ENCODE measurements at regions not wholly inside any gene's neighbourhood (a gene's known extent, or its start where the extent isn't known, plus 50 kb on each side); places are given as distances from the start of the nearest gene placed in this dataset.

- no peak for DNase-seq
- TF ChIP-seq CTCF (IDR thresholded peaks at IDR 0.05), result no peak
- no peak for TF ChIP-seq POLR2A (IDR thresholded peaks at IDR 0.05)
- no peak overlapping the region for H3K27ac ChIP-seq
Measured at GRCh38 chr1:163842571-163842970, 520.8 kb downstream of the NUF2 start.

DNA sequence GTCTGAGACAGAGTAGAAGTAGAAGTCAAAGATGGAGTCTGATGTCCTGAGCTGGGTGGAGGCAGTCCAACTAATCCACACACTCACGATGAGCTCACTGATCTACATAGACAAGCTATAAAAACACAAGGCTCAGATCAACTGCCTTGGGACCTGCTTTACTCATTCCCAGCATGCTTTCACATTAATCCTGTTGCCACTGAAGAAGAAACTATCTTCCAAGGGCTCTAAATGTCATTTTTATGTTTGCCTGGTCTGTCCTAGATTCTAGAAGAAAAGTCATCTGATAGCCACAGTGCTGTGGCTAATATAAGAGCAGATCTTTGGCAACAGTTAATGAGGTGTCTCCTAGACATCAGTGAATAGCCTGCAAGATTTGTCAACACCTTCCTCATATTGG, 522.7 kb downstream of the NUF2 start:
- no peak for TF ChIP-seq CTCF (IDR thresholded peaks at IDR 0.05)
- TF ChIP-seq POLR2A (IDR thresholded peaks at IDR 0.05), result no peak
- DNase-seq, result no peak
- Histone ChIP-seq H3K27me3 (no peaks in the 10 kb centered on the region), H3K4me3 (no peak overlapping the region), H3K27ac (no peak overlapping the region), H3K4me1 (no peaks in the 10 kb centered on the region), H3K36me3 (no peaks in the 10 kb centered on the region), H3K9me3 (no peaks in the 10 kb centered on the region)

More at GRCh38 chr1:163842571-163842970, 520.8 kb downstream of the NUF2 start:
- no peaks in the 10 kb centered on the region for H3K4me1 ChIP-seq
- H3K9me3 ChIP-seq, result no peaks in the 10 kb centered on the region
- H3K27me3 ChIP-seq, result no peaks in the 10 kb centered on the region
- H3K4me3 ChIP-seq, result no peak overlapping the region
- H3K36me3 ChIP-seq, result no peaks in the 10 kb centered on the region

DNA sequence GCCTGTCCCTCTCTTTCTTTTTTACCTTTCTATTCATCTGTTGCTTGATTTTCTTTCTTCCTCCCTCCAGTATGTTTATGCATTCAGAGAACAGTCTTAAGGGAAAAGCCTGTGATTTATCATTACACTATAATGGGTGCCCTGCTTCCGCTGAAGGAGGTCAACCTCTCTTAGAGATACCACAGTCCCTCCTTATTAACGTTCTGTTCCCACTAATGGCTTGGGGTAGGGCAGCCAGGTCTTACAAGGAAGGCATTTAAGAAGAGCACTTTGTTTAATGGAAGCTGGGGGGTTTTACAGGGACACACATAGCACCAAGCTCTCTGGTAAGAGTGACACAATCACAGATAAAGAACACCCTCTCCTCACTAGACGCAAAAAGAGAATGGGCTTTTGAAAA, 523.5 kb downstream of the NUF2 start:
- Histone ChIP-seq H3K27ac (no peak overlapping the region), H3K27me3 (no peaks in the 10 kb centered on the region), H3K9me3 (no peaks in the 10 kb centered on the region), H3K36me3 (no peaks in the 10 kb centered on the region), H3K4me1 (no peaks in the 10 kb centered on the region), H3K4me3 (no peak overlapping the region)
- TF ChIP-seq POLR2A (IDR thresholded peaks at IDR 0.05), result no peak
- TF ChIP-seq CTCF (IDR thresholded peaks at IDR 0.05), result no peak
- DNase-seq, result no peak

GRCh38 chr1:163863731-163864130, 542.0 kb downstream of the NUF2 start:
- Histone ChIP-seq H3K4me1 (no peaks in the 10 kb centered on the region), H3K27ac (no peak overlapping the region), H3K27me3 (no peaks in the 10 kb centered on the region), H3K9me3 (no peaks in the 10 kb centered on the region), H3K4me3 (no peak overlapping the region), H3K36me3 (no peaks in the 10 kb centered on the region)
- no peak for DNase-seq
- TF ChIP-seq POLR2A (IDR thresholded peaks at IDR 0.05) (no peak), CTCF (IDR thresholded peaks at IDR 0.05) (no peak)

- DNase-seq, result no peak
- H3K27ac ChIP-seq, result no peak overlapping the region
- no peaks in the 10 kb centered on the region for H3K9me3 ChIP-seq
- H3K4me3 ChIP-seq, result no peak overlapping the region
- TF ChIP-seq POLR2A (IDR thresholded peaks at IDR 0.05), result no peak
- no peaks in the 10 kb centered on the region for H3K27me3 ChIP-seq
- no peaks in the 10 kb centered on the region for H3K36me3 ChIP-seq
- H3K4me1 ChIP-seq, result no peaks in the 10 kb centered on the region
Measured at GRCh38 chr1:163864207-163864606, 542.5 kb downstream of the NUF2 start.

- no peak for TF ChIP-seq POLR2A (IDR thresholded peaks at IDR 0.05)
- TF ChIP-seq CTCF (IDR thresholded peaks at IDR 0.05), result no peak
- H3K27ac ChIP-seq, result no peak overlapping the region
- H3K4me3 ChIP-seq, result no peak overlapping the region
- DNase-seq, result no peak
- H3K9me3 ChIP-seq, result no peaks in the 10 kb centered on the region
- H3K4me1 ChIP-seq, result no peaks in the 10 kb centered on the region
- H3K27me3 ChIP-seq, result no peaks in the 10 kb centered on the region
- no peaks in the 10 kb centered on the region for H3K36me3 ChIP-seq
Measured at GRCh38 chr1:163866564-163866963, 544.8 kb downstream of the NUF2 start.

Data from Peyer's patch (tissue), 4 donors.